ENCODE measurements at regions not wholly inside any gene's neighbourhood (a gene's known extent, or its start where the extent isn't known, plus 50 kb on each side); places are given as distances from the start of the nearest gene placed in this dataset.

DNA sequence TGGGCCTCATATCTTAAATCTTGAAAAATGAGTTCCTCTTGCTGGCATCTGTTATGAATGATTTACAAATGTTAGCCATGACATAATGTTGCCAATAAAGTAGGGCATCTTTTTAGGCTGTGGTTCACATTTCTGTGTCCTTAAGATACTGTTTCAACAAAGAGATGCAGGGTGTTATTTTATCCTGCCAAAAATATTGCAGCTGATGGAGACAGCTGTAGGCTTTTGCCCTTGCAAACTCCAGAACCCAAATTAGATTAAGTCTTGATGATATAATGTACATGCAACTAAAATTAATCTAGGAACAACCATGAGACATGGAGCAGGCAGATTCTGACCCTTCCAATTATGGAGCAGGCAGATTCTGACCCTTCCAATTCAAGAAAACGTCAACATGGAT, 228.2 kb upstream of the GRIN3A start:
- Histone ChIP-seq H3K27me3 (ENCODE audit: control insufficient read depth, insufficient read depth, low read length, poor library complexity, severe bottlenecking) (no peaks in the 10 kb centered on the region), H3K4me1 (ENCODE audit: control insufficient read depth, insufficient read depth, low read length) (no peaks in the 10 kb centered on the region), H3K4me3 (ENCODE audit: low read length) (no peak overlapping the region), H3K36me3 (ENCODE audit: control insufficient read depth, insufficient read depth, low read length) (no peaks in the 10 kb centered on the region), H3K9ac (ENCODE audit: extremely low read depth, low read length, poor library complexity, severe bottlenecking) (no peak overlapping the region), H3K9me3 (ENCODE audit: control insufficient read depth, low read length) (peaks cover 13% of the 10 kb centered on the region), H3K27ac (ENCODE audit: low read depth, low read length) (no peak overlapping the region)
- Mint-ChIP-seq H3K4me3 (no peak overlapping the region), H3K9me3 (peaks cover 2% of the 10 kb centered on the region), H3K4me1 (peaks cover 2% of the 10 kb centered on the region), H3K27ac (no peak overlapping the region), H3K27me3 (ENCODE audit: insufficient read depth) (peaks cover 1% of the 10 kb centered on the region), H3K36me3 (ENCODE audit: low read depth) (no peaks in the 10 kb centered on the region)
- WGBS, 2 experiments (ENCODE audit: insufficient coverage in 1 of 2, insufficient read length in 1 of 2) = 43 to 53% methylated on average over 1 of the region's 1 CpG
- TF ChIP-seq, protein P1, sequence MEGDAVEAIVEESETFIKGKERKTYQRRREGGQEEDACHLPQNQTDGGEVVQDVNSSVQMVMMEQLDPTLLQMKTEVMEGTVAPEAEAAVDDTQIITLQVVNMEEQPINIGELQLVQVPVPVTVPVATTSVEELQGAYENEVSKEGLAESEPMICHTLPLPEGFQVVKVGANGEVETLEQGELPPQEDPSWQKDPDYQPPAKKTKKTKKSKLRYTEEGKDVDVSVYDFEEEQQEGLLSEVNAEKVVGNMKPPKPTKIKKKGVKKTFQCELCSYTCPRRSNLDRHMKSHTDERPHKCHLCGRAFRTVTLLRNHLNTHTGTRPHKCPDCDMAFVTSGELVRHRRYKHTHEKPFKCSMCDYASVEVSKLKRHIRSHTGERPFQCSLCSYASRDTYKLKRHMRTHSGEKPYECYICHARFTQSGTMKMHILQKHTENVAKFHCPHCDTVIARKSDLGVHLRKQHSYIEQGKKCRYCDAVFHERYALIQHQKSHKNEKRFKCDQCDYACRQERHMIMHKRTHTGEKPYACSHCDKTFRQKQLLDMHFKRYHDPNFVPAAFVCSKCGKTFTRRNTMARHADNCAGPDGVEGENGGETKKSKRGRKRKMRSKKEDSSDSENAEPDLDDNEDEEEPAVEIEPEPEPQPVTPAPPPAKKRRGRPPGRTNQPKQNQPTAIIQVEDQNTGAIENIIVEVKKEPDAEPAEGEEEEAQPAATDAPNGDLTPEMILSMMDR (conservative IDR thresholded peaks at IDR 0.05) = no peak
- DNase-seq = no peak

DNA sequence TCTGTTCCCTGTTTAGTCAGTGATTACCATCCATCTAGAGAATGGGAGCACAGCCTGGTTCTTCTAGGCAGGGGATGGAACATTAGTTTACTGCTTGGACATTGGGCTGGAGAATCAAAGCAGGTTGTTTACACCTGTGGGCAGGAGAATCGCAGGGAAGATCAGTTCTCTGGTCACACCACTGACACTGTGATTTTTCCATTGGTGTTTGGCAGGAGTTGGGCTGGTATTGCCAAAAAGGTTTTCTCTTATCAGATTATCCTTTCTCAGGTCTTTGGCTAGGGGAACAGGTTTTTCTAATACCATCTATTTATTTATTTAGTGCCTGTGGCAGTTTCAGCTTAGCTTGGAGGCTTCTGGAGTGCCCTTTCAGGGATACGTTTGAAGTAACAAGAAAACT, 219.3 kb upstream of the GRIN3A start:
- H3K4me3 ChIP-seq (ENCODE audit: low read length) = no peak overlapping the region
- no peak overlapping the region for H3K9ac ChIP-seq (ENCODE audit: extremely low read depth, low read length, poor library complexity, severe bottlenecking)
- peaks cover 25% of the 10 kb centered on the region for H3K9me3 ChIP-seq (ENCODE audit: control insufficient read depth, low read length)
- no peaks in the 10 kb centered on the region for H3K27me3 ChIP-seq (ENCODE audit: control insufficient read depth, insufficient read depth, low read length, poor library complexity, severe bottlenecking)
- no peaks in the 10 kb centered on the region for H3K4me1 ChIP-seq (ENCODE audit: control insufficient read depth, insufficient read depth, low read length)
- Mint-ChIP-seq H3K36me3 (ENCODE audit: low read depth) (no peaks in the 10 kb centered on the region), H3K27ac (no peak overlapping the region), H3K27me3 (ENCODE audit: insufficient read depth) (no peaks in the 10 kb centered on the region), H3K9me3 (peaks cover 4% of the 10 kb centered on the region), H3K4me1 (peaks cover 1% of the 10 kb centered on the region), H3K4me3 (no peak overlapping the region)
- TF ChIP-seq, protein P1 (conservative IDR thresholded peaks at IDR 0.05) = no peak
- no peak for DNase-seq
- H3K27ac ChIP-seq (ENCODE audit: low read depth, low read length) = no peak overlapping the region
- 70 to 92% methylated on average over 2 of the region's 2 CpGs for WGBS, 2 experiments (ENCODE audit: insufficient coverage in 1 of 2, insufficient read length in 1 of 2)
- no peaks in the 10 kb centered on the region for H3K36me3 ChIP-seq (ENCODE audit: control insufficient read depth, insufficient read depth, low read length)

DNA sequence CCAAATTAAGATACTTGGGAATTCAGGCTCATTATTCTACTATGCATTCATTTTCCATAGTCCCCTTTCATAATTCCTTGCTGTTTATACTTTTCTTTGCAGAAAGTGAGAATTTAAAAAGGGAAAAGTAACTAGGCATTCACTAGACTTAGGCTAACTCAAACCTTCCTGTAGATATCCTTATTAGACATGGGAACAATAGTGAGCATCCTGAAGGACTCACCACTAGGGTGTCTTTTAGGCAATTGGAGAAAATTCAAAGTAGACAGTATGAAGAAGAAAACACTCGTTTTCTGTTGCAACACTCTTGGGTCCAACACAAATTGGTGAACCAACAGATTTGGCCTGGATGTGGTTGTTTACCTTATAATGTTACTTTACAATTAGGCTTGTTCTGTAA, 213.2 kb upstream of the GRIN3A start:
- WGBS, 2 experiments (ENCODE audit: insufficient coverage in 1 of 2, insufficient read length in 1 of 2) = 45% methylated on average over 1 of the region's 1 CpG; no CpG with 5 or more reads in 1 of the 2 experiments

More for the DNA sequence above, 213.2 kb upstream of the GRIN3A start:
- H3K36me3 ChIP-seq (ENCODE audit: control insufficient read depth, insufficient read depth, low read length) = no peaks in the 10 kb centered on the region
- Mint-ChIP-seq H3K4me1 (no peaks in the 10 kb centered on the region), H3K9me3 (no peaks in the 10 kb centered on the region), H3K4me3 (no peak overlapping the region), H3K36me3 (ENCODE audit: low read depth) (no peaks in the 10 kb centered on the region), H3K27ac (no peak overlapping the region), H3K27me3 (ENCODE audit: insufficient read depth) (no peaks in the 10 kb centered on the region)
- no peak overlapping the region for H3K4me3 ChIP-seq (ENCODE audit: low read length)
- no peak for DNase-seq
- H3K27me3 ChIP-seq (ENCODE audit: control insufficient read depth, insufficient read depth, low read length, poor library complexity, severe bottlenecking) = no peaks in the 10 kb centered on the region
- no peaks in the 10 kb centered on the region for H3K4me1 ChIP-seq (ENCODE audit: control insufficient read depth, insufficient read depth, low read length)
- peaks cover 18% of the 10 kb centered on the region for H3K9me3 ChIP-seq (ENCODE audit: control insufficient read depth, low read length)
- no peak overlapping the region for H3K9ac ChIP-seq (ENCODE audit: extremely low read depth, low read length, poor library complexity, severe bottlenecking)
- H3K27ac ChIP-seq (ENCODE audit: low read depth, low read length) = no peak overlapping the region
- TF ChIP-seq, protein P1 (conservative IDR thresholded peaks at IDR 0.05) = peak; percentile 59
